Erythroblast (primary cell): ENCODE measurements at regions not wholly inside any gene's neighbourhood (a gene's known extent, or its start where the extent isn't known, plus 50 kb on each side); places are given as distances from the start of the nearest gene placed in this dataset.

Experiments
- GATA1 ChIP-seq: IDR thresholded peaks from 2 replicates; pipeline ENCODE4 v1.6.1; 2011; ENCODE audit warnings: low read depth, mild to moderate bottlenecking, control low read depth, low read length, moderate library complexity
- POLR2A ChIP-seq: IDR thresholded peaks from 2 replicates; pipeline ENCODE4 v1.6.1; 2011; ENCODE audit warnings: mild to moderate bottlenecking, low read length

- no peak for TF ChIP-seq POLR2A
- no peak for TF ChIP-seq GATA1
Observed at GRCh38 chr11:115036406-115037180, 358.3 kb downstream of the NXPE2 start.
